ENCODE measurements at regions not wholly inside any gene's neighbourhood (a gene's known extent, or its start where the extent isn't known, plus 50 kb on each side); places are given as distances from the start of the nearest gene placed in this dataset.

GRCh38 chr5:94024620-94025019 lies 283.2 kb upstream of the POU5F2 start:
- DNase-seq (ENCODE audit: low read depth, low spot score): no peak
- Histone ChIP-seq H4K20me1 (ENCODE audit: control insufficient read depth, insufficient read depth) (no peaks in the 10 kb centered on the region), H3K36me3 (ENCODE audit: control insufficient read depth in 2 of 2, insufficient read depth in 2 of 2, low read length in 1 of 2) (no peaks in the 10 kb centered on the region), H3K4me3 (no peak overlapping the region), H3K9me3 (replicated peaks; ENCODE audit: control insufficient read depth, insufficient read depth, low read length) (no peaks in the 10 kb centered on the region), H3K27ac (ENCODE audit: control insufficient read depth, insufficient read depth) (no peak overlapping the region), H3K27me3 (replicated peaks in 1 of 2; ENCODE audit: control insufficient read depth in 2 of 2, insufficient read depth in 2 of 2, low read length in 1 of 2) (no peaks in the 10 kb centered on the region), H2AFZ (ENCODE audit: control insufficient read depth, low read depth, low read length) (no peak overlapping the region), H3K9ac (ENCODE audit: control insufficient read depth, insufficient read depth, low read length) (no peak overlapping the region), H3K4me1 (ENCODE audit: control insufficient read depth, insufficient read depth, low read length) (no peaks in the 10 kb centered on the region), H3K4me2 (ENCODE audit: control insufficient read depth, insufficient read depth) (no peak overlapping the region), H3K79me2 (ENCODE audit: control insufficient read depth, insufficient read depth, low read length) (no peaks in the 10 kb centered on the region)
- in situ Hi-C loops (cut with MboI) (no loop called here), intact Hi-C loops (cut with micrococcal nuclease; ENCODE audit: unreplicated experiment) (no loop called here)
- ChIA-PET CTCF (interaction anchor here (0.6 kb wide), 1 partner anchor 1491 kb away, joined by 3 read pairs; no protein-coding TSS in a partner anchor), SMC1A (ENCODE audit: uncharacterized antibody, unreplicated experiment) (no interaction called here), RAD21 (ENCODE audit: unreplicated experiment) (no interaction called here), POLR2A (no interaction called here)
- ATAC-seq: no peak
- no peak for FAIRE-seq
- WGBS (ENCODE audit: insufficient coverage, insufficient replicate concordance, low lambda C conversion rate, missing lambda C conversion rate): 87% methylated on average over 1 of the region's 1 CpG
- no peak for TF ChIP-seq EP300 (IDR thresholded peaks at IDR 0.05; ENCODE audit: borderline replicate concordance in 1 of 2, control insufficient read depth in 1 of 2, low read depth in 2 of 2, low read length in 2 of 2)
- no peak for TF ChIP-seq FOXM1 (IDR thresholded peaks at IDR 0.05; ENCODE audit: low read depth, low read length)
- no peak for TF ChIP-seq RAD21 (IDR thresholded peaks at IDR 0.05; ENCODE audit: insufficient read depth, low read depth, low read length)
- TF ChIP-seq DPF2 (IDR thresholded peaks at IDR 0.05): no peak
- TF ChIP-seq FOXK2 (IDR thresholded peaks at IDR 0.05): no peak
- no peak for TF ChIP-seq HDAC2 (IDR thresholded peaks at IDR 0.05)
- TF ChIP-seq NFYA (IDR thresholded peaks at IDR 0.05; ENCODE audit: borderline replicate concordance, low read depth, low read length): no peak
- TF ChIP-seq ATF3 (IDR thresholded peaks at IDR 0.05; ENCODE audit: borderline replicate concordance, extremely low read depth, low read depth, low read length): no peak
- no peak for TF ChIP-seq CTCF (IDR thresholded peaks at IDR 0.05 in 2 of 3, conservative IDR thresholded peaks at IDR 0.05 in 1 of 3; ENCODE audit: control insufficient read depth in 2 of 3, extremely low read depth in 1 of 3, insufficient read depth in 1 of 3, low read depth in 3 of 3, low read length in 3 of 3)
- no peak for TF ChIP-seq SMAD1 (IDR thresholded peaks at IDR 0.05; ENCODE audit: low read depth, partially characterized antibody)
- TF ChIP-seq KLF5 (IDR thresholded peaks at IDR 0.05; ENCODE audit: partially characterized antibody): no peak
- TF ChIP-seq ZZZ3 (IDR thresholded peaks at IDR 0.05; ENCODE audit: control insufficient read depth, insufficient read length, low read depth): no peak
- TF ChIP-seq ZBTB4 (CRISPR knock-in tag; IDR thresholded peaks at IDR 0.05): no peak
- no peak for TF ChIP-seq ATF7 (IDR thresholded peaks at IDR 0.05; ENCODE audit: low read depth)
- BruUV-seq (replicated peaks): no TSS peak

Data from GM12878 (cell line).